GM12872 (cell line): ENCODE measurements at regions not wholly inside any gene's neighbourhood (a gene's known extent, or its start where the extent isn't known, plus 50 kb on each side); places are given as distances from the start of the nearest gene placed in this dataset.

Experiments
- TF ChIP-seq, protein P1 (sequence below): IDR thresholded peaks from 3 replicates; pipeline ENCODE4 v1.5.1; 2011; ENCODE audit warnings: low read depth, mild to moderate bottlenecking, low read length, moderate library complexity; ENCODE audit not compliant: insufficient read depth

DNA sequence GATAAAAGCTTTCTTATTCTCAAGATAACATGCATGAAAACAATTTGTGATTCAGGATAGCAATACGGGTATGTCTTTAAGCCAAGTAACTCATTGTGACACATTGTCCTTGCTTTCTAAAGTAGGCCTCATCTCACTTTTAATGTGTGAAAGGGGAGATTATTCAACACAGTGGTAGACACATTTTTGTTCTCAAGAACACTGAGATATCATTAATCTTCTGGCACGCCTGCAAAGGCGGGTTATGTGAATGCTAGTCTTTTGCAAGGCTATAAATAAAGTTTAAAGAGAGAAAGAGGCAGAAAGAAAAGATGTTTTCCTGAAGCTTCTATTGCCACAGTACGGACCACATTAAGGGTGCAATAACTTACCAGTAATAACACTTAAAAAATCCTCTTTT is 181.8 kb upstream of the MEF2C start:
- TF ChIP-seq, protein P1, sequence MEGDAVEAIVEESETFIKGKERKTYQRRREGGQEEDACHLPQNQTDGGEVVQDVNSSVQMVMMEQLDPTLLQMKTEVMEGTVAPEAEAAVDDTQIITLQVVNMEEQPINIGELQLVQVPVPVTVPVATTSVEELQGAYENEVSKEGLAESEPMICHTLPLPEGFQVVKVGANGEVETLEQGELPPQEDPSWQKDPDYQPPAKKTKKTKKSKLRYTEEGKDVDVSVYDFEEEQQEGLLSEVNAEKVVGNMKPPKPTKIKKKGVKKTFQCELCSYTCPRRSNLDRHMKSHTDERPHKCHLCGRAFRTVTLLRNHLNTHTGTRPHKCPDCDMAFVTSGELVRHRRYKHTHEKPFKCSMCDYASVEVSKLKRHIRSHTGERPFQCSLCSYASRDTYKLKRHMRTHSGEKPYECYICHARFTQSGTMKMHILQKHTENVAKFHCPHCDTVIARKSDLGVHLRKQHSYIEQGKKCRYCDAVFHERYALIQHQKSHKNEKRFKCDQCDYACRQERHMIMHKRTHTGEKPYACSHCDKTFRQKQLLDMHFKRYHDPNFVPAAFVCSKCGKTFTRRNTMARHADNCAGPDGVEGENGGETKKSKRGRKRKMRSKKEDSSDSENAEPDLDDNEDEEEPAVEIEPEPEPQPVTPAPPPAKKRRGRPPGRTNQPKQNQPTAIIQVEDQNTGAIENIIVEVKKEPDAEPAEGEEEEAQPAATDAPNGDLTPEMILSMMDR = no peak

DNA sequence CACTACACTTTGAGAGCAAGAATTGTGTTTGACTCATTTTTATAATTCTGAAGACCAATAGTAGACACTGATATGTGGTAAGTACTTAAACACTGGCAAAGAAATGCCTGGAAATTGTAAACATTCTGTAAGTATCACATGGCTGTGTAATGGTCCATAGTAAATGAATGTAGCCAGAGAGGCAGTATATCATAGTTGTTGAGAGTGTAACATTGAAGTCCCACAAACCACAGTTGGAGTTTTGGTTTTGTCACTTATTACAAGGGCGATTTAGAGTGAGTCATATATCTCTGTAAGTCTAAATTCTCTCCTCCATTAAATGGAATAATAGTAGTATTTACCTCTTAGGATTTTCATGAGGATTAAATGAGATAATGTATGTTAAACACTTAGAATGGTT is 181.1 kb upstream of the MEF2C start:
- TF ChIP-seq, protein P1 = no peak

DNA sequence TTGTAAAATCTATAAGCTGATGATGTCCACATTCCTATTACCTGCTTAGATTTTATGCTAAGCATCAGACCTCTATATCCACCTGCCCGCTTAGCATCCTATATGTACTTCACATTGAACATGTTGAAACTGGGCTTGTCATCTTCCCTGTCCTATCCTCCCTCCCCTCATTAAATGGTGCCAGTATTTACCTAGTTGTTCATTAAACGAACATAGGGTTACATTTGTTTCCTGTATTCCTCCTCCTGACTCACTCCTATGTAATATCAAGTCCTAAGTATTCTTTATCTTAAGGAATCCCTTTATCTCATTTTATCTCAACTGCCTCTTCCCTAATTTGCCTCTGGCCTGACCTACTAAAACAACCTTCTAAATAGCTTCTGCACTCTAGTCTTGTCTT is 177.8 kb upstream of the MEF2C start:
- TF ChIP-seq, protein P1 = no peak

DNA sequence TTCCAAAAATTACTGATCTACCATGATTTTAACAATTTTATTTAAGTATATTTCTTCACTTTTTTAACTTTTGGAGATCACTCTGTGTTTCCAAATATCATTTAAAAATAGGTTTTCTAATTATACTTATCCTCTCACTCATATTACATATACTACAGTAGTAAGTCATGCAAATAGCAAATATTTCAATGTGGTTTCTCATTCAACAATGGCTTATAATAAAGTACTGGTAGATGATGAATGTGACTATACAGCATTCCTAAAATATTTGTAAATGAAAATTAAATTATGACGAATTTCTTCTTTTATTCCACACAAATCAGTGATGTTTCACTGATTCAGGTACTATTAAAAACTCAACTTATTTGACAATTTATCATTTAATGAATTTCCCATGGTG is 176.3 kb upstream of the MEF2C start:
- TF ChIP-seq, protein P1 = no peak

DNA sequence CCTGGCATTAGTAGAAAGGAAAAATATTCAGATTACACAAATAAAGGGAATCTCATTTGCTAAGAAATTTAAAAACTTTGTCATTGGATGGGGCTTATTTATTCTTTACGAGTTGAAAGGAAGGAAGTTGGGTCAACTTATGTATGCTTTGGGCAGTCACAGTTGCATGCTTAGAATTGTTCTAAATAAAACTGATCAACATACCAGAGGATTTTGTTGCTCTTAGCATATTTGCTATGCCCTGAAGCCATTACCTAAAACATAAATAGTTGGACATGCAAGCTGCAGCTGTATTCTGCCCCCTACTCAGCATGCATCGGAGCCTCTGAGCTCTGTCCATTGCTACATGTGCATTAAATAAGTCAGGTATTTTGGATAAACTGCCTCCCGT is 172.7 kb upstream of the MEF2C start:
- TF ChIP-seq, protein P1 = no peak

DNA sequence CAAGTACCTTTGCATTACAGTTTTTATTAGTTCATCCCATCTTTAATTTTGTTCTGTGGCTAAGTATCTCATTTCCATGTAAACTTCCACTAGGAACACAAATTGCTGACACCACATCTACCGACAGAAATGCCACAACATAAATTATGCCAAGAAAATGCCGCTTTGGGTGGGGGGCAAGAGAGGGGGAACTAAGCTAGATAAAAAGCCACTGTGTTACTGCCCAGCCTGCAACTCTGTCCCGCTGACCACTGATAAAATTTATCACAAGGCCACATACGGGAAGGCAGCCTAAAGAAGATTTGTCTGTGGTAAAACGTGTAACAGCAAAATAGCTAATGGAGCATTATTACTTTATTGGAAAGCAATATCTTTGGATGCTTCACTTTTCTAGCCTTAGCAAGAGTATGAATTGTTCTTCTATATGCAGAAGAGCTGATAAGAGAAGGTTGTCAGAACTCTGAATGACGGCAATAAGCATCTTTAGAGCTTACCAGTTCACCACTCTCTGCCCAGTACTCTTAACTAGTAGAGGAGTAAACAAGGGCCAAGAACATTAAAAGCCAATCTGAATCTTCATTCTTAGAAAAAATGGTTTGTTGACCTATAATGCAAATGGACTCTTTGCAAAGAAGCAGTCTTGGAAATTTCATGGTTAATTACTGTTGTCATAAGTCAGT is 172.2 kb upstream of the MEF2C start:
- TF ChIP-seq, protein P1 = no peak

DNA sequence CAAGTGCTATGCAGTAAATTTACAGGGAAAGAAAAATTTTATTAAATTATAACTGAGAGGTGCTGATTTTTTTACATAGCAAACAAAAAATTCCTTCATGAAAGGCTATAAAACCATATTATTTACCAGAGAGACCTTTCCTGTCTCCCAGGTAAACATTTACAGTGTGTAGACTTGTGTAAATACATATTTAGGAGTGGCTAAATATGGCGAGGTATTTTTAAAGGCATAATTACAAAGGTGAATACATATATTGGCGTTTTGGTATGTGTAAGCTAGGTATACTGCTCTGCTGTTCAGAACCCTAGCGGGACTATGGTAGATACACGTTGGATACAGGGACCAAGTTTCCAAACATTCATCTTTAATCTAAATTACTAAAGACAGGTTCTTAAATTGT is 170.6 kb upstream of the MEF2C start:
- TF ChIP-seq, protein P1 = no peak
